Esophagus muscularis mucosa (tissue), 4 donors: ENCODE measurements at regions not wholly inside any gene's neighbourhood (a gene's known extent, or its start where the extent isn't known, plus 50 kb on each side); places are given as distances from the start of the nearest gene placed in this dataset.

Experiments
- DNase-seq: peaks from one replicate; pipeline ENCODE4 v3.0.0-alpha.2; 2017; ENCODE audit errors: extremely low spot score
- H3K27ac ChIP-seq, 4 donors: fragments of 200-600 bp; sonication (generic); replicated peaks in 1 of 4; 1 replicate in 3 of 4; 2 replicates in 1 of 4; pipeline ENCODE4 v1.5.1; 2016 to 2019; ENCODE audit warnings: mild to moderate bottlenecking in 1 of 4
- H3K27me3 ChIP-seq, 4 donors: fragments of 200-600 bp; sonication (generic); one replicate each; pipeline versions ENCODE4 v1.5.1 to v1.6.0; 2016 to 2019
- H3K36me3 ChIP-seq, 4 donors: fragments of 200-600 bp; sonication (generic); one replicate each; pipeline ENCODE4 v1.5.1; 2016 to 2019
- H3K4me1 ChIP-seq, 4 donors: fragments of 200-600 bp; sonication (generic); one replicate each; pipeline ENCODE4 v1.5.1; 2016 to 2019
- H3K4me3 ChIP-seq, 4 donors: fragments of 200-600 bp; sonication (generic); 1 replicate in 2 of 4; 2 replicates in 2 of 4; pipeline ENCODE4 v1.5.1; 2016 to 2019; ENCODE audit warnings: mild to moderate bottlenecking in 4 of 4, moderate library complexity in 1 of 4
- H3K9me3 ChIP-seq, 4 donors: fragments of 200-600 bp; sonication (generic); 1 replicate in 3 of 4; 2 replicates in 1 of 4; pipeline ENCODE4 v1.5.1; 2016 to 2019
- EP300 ChIP-seq: sonication (generic); formaldehyde crosslinking; IDR thresholded peaks from one replicate; pipeline ENCODE4 v1.6.1; 2017; ENCODE audit warnings: antibody characterized with exemption
- POLR2A ChIP-seq: fragments of 450-650 bp; IDR thresholded peaks from one replicate; pipeline ENCODE4 v1.6.1; 2017; ENCODE audit warnings: antibody characterized with exemption, moderate library complexity, mild to moderate bottlenecking, low read depth
- POLR2AphosphoS5 ChIP-seq, 2 donors: sonication (generic); formaldehyde crosslinking; IDR thresholded peaks; one replicate each; pipeline ENCODE4 v1.6.1; 2017; ENCODE audit warnings: antibody characterized with exemption in 2 of 2
- WGBS: methylation state at CpG from one replicate; pipeline ENCODE4 v1.1.5; 2018; 5-methylcytosine and 5-hydroxymethylcytosine counted together
- intact Hi-C: fragments of 100-400 bp; cut with DNase I; formaldehyde crosslinking; loops from one replicate; pipeline ENCODE4 v1.15.1; 2023
- TF ChIP-seq, protein P1 (sequence below), 3 experiments: fragments of 200-600 bp in 2 of 3; fragments of 450-650 bp in 1 of 3; sonication (generic) in 2 of 3; IDR thresholded peaks; one replicate each; pipeline ENCODE4 v1.5.1; 2017 to 2019; ENCODE audit warnings: antibody characterized with exemption in 3 of 3, mild to moderate bottlenecking in 2 of 3, moderate library complexity in 1 of 3

GRCh38 chr5:40167283-40167682, 512.4 kb upstream of the PTGER4 start:
- WGBS: 97% methylated on average over 3 of the region's 3 CpGs
- no peaks in the 10 kb centered on the region for H3K36me3 ChIP-seq
- H3K9me3 ChIP-seq: peaks cover 0 to 16% (median 9%) of the 10 kb centered on the region in 4 donors
- H3K4me1 ChIP-seq: no peaks in the 10 kb centered on the region
- intact Hi-C loops: no loop called here
- H3K27me3 ChIP-seq: no peaks in the 10 kb centered on the region
- H3K4me3 ChIP-seq: no peak overlapping the region
- TF ChIP-seq POLR2AphosphoS5 (IDR thresholded peaks at IDR 0.05): no peak
- TF ChIP-seq POLR2A: no peak
- no peak for TF ChIP-seq EP300
- TF ChIP-seq, protein P1, sequence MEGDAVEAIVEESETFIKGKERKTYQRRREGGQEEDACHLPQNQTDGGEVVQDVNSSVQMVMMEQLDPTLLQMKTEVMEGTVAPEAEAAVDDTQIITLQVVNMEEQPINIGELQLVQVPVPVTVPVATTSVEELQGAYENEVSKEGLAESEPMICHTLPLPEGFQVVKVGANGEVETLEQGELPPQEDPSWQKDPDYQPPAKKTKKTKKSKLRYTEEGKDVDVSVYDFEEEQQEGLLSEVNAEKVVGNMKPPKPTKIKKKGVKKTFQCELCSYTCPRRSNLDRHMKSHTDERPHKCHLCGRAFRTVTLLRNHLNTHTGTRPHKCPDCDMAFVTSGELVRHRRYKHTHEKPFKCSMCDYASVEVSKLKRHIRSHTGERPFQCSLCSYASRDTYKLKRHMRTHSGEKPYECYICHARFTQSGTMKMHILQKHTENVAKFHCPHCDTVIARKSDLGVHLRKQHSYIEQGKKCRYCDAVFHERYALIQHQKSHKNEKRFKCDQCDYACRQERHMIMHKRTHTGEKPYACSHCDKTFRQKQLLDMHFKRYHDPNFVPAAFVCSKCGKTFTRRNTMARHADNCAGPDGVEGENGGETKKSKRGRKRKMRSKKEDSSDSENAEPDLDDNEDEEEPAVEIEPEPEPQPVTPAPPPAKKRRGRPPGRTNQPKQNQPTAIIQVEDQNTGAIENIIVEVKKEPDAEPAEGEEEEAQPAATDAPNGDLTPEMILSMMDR (IDR thresholded peaks at IDR 0.05): no peak
- no peak overlapping the region for H3K27ac ChIP-seq
- DNase-seq: no peak

DNA sequence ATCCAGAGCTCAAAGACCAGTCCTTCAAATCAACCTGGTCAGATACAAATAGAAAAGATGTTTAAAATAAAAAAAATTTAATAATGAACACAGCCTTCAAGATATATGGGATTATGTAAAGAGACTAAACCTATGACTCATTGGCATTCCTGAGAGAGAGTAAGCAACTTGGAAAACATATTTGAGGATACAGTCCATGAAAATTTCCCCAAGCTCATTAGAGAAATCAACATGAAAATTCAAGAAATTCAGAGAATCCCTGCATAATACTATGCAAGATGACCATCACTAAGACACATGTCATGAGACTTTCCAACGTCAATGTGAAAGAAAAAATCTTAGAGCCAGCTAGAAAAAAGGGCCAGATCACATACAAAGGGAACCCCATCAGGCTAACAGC, 512.9 kb upstream of the PTGER4 start:
- Histone ChIP-seq H3K36me3 (no peaks in the 10 kb centered on the region), H3K9me3 (peaks cover 0 to 16% (median 9%) of the 10 kb centered on the region in 4 donors), H3K4me1 (no peaks in the 10 kb centered on the region), H3K27ac (no peak overlapping the region), H3K4me3 (no peak overlapping the region), H3K27me3 (no peaks in the 10 kb centered on the region)
- WGBS: 77% methylated on average over 1 of the region's 1 CpG
- DNase-seq: no peak
- TF ChIP-seq POLR2A (no peak), POLR2AphosphoS5 (IDR thresholded peaks at IDR 0.05) (no peak), EP300 (no peak)
- TF ChIP-seq, protein P1 (IDR thresholded peaks at IDR 0.05): no peak
- intact Hi-C loops: no loop called here

DNA sequence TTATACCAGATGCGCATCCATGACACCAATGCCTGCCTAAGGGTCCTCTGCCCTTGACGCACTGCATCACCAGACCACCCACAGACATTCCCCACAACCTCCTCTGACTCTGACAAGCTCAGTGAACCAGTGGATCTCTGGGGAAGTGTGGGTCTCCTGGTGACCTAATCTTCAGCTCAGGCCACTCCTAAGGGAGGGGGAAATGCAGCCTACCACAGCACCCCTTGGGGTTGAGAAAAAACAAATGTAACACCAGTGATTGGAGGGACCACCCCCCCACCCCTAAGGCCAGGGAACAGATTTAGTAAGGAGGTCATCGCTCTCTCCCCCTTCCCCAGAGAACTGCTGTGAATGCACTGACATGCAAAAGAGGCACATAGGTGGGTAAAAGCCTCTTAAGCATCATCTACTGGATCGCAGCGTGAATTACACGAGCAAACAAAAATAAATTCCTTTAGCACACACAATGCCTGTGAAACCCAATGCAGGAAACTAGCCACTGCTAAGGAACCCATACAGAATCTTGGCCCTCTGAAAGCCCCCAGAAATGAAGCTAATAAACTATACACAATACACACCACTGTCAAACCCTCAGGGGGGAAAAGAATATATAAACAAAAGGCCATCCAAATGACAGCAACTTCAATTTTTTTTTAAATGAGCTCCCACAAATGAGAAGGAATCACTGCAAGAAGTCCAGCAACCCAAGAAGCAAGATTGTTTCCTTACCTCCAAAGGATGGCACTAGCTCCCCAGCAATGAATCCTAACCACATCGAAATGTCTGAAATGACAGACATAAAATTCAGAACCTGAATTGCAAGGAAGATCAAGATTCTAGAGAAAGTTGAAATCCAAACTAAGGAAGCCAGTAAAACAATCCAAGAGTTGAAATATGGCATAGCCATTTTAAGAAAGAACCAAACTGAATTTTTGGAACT, 513.7 kb upstream of the PTGER4 start:
- intact Hi-C loops: no loop called here
- 75% methylated on average over 5 of the region's 7 CpGs for WGBS
- Histone ChIP-seq H3K9me3 (peaks cover 0 to 16% (median 9%) of the 10 kb centered on the region in 4 donors), H3K27me3 (no peaks in the 10 kb centered on the region), H3K27ac (no peak overlapping the region), H3K36me3 (no peaks in the 10 kb centered on the region), H3K4me3 (no peak overlapping the region), H3K4me1 (no peaks in the 10 kb centered on the region)
- DNase-seq: no peak
- TF ChIP-seq POLR2A (no peak), POLR2AphosphoS5 (IDR thresholded peaks at IDR 0.05) (no peak), EP300 (no peak)
- TF ChIP-seq, protein P1 (IDR thresholded peaks at IDR 0.05): no peak

- WGBS: 100% methylated on average over 3 of the region's 6 CpGs
- DNase-seq: no peak
- Histone ChIP-seq H3K9me3 (peaks cover 0 to 10% (median 3%) of the 10 kb centered on the region in 4 donors), H3K27me3 (no peaks in the 10 kb centered on the region), H3K36me3 (no peaks in the 10 kb centered on the region), H3K4me1 (no peaks in the 10 kb centered on the region), H3K27ac (no peak overlapping the region), H3K4me3 (no peak overlapping the region)
- intact Hi-C loops: no loop called here
- TF ChIP-seq, protein P1 (IDR thresholded peaks at IDR 0.05): no peak
- TF ChIP-seq POLR2A: no peak
- no peak for TF ChIP-seq EP300
- no peak for TF ChIP-seq POLR2AphosphoS5 (IDR thresholded peaks at IDR 0.05)
Observed at GRCh38 chr5:40165106-40165788, 514.5 kb upstream of the PTGER4 start.
